ENCODE measurements at regions not wholly inside any gene's neighbourhood (a gene's known extent, or its start where the extent isn't known, plus 50 kb on each side); places are given as distances from the start of the nearest gene placed in this dataset.
A peak's percentile ranks its signal among the peaks of the same experiment; 100 is the strongest.

DNA sequence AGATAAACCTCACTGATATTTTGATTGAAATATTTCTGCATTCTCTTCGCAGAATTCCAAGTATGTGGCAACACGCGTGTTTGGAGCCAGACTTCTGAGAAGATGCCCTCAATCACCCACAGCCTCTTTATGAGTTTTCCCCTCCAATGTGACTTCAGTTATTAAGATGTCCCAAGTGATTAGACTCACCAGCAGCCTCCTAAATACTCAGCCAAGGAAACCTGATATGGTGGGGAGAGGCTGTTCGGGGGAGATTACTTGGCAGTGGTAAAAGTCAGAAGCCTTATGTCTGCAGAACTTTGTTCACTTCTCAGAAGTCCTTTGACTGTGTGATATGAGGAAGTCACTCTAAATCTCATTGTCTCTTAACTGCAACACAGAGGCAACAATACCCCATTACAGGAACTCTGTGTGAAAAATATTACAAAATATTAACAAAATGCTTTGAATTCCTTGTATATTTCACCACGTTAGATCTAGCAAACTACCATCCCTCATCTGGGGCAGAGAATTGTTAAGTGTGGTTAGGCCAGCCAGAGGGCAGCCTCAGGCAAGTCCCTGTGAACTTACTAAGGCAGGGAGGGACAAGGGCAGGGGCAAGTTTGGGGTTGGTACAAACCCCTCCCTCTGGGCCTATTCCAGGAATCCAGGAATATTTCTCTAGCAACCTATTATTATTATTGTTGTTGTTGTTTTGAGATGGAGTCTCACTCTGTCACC, 151.4 kb upstream of the USP9X start (continued):
- TF ChIP-seq, protein P1, sequence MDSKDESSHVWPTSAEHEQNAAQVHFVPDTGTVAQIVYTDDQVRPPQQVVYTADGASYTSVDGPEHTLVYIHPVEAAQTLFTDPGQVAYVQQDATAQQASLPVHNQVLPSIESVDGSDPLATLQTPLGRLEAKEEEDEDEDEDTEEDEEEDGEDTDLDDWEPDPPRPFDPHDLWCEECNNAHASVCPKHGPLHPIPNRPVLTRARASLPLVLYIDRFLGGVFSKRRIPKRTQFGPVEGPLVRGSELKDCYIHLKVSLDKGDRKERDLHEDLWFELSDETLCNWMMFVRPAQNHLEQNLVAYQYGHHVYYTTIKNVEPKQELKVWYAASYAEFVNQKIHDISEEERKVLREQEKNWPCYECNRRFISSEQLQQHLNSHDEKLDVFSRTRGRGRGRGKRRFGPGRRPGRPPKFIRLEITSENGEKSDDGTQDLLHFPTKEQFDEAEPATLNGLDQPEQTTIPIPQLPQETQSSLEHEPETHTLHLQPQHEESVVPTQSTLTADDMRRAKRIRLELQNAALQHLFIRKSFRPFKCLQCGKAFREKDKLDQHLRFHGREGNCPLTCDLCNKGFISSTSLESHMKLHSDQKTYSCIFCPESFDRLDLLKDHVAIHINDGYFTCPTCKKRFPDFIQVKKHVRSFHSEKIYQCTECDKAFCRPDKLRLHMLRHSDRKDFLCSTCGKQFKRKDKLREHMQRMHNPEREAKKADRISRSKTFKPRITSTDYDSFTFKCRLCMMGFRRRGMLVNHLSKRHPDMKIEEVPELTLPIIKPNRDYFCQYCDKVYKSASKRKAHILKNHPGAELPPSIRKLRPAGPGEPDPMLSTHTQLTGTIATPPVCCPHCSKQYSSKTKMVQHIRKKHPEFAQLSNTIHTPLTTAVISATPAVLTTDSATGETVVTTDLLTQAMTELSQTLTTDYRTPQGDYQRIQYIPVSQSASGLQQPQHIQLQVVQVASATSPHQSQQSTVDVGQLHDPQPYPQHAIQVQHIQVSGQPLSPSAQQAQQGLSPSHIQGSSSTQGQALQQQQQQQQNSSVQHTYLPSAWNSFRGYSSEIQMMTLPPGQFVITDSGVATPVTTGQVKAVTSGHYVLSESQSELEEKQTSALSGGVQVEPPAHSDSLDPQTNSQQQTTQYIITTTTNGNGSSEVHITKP (tag by site-specific recombination; IDR thresholded peaks at IDR 0.05), result peak; percentile 55
- TF ChIP-seq CTCF (tag by site-specific recombination; IDR thresholded peaks at IDR 0.05), result no peak
- TF ChIP-seq IKZF3 (tag by site-specific recombination; IDR thresholded peaks at IDR 0.05), result peak; percentile 91
- peak; percentile 57 for TF ChIP-seq ZBTB17 (tag by site-specific recombination; IDR thresholded peaks at IDR 0.05)
- TF ChIP-seq SETDB1 (IDR thresholded peaks at IDR 0.05; ENCODE audit: insufficient read length, low read length), result no peak
- TF ChIP-seq ZNF785 (tag by site-specific recombination; IDR thresholded peaks at IDR 0.05), result no peak
- no peak for TF ChIP-seq ZNF610 (tag by site-specific recombination; IDR thresholded peaks at IDR 0.05; ENCODE audit: borderline replicate concordance)
- TF ChIP-seq ZNF660 (tag by site-specific recombination; IDR thresholded peaks at IDR 0.05), result peak; percentile 83; the same call in 1 of the 2 replicates
- TF ChIP-seq, protein P2, sequence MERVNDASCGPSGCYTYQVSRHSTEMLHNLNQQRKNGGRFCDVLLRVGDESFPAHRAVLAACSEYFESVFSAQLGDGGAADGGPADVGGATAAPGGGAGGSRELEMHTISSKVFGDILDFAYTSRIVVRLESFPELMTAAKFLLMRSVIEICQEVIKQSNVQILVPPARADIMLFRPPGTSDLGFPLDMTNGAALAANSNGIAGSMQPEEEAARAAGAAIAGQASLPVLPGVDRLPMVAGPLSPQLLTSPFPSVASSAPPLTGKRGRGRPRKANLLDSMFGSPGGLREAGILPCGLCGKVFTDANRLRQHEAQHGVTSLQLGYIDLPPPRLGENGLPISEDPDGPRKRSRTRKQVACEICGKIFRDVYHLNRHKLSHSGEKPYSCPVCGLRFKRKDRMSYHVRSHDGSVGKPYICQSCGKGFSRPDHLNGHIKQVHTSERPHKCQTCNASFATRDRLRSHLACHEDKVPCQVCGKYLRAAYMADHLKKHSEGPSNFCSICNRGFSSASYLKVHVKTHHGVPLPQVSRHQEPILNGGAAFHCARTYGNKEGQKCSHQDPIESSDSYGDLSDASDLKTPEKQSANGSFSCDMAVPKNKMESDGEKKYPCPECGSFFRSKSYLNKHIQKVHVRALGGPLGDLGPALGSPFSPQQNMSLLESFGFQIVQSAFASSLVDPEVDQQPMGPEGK (tag by site-specific recombination; IDR thresholded peaks at IDR 0.05), result peak; percentile 66
- TF ChIP-seq ZXDB (tag by site-specific recombination; IDR thresholded peaks at IDR 0.05), result peak; percentile 28; the same call in 1 of the 2 replicates
- TF ChIP-seq, protein P3, sequence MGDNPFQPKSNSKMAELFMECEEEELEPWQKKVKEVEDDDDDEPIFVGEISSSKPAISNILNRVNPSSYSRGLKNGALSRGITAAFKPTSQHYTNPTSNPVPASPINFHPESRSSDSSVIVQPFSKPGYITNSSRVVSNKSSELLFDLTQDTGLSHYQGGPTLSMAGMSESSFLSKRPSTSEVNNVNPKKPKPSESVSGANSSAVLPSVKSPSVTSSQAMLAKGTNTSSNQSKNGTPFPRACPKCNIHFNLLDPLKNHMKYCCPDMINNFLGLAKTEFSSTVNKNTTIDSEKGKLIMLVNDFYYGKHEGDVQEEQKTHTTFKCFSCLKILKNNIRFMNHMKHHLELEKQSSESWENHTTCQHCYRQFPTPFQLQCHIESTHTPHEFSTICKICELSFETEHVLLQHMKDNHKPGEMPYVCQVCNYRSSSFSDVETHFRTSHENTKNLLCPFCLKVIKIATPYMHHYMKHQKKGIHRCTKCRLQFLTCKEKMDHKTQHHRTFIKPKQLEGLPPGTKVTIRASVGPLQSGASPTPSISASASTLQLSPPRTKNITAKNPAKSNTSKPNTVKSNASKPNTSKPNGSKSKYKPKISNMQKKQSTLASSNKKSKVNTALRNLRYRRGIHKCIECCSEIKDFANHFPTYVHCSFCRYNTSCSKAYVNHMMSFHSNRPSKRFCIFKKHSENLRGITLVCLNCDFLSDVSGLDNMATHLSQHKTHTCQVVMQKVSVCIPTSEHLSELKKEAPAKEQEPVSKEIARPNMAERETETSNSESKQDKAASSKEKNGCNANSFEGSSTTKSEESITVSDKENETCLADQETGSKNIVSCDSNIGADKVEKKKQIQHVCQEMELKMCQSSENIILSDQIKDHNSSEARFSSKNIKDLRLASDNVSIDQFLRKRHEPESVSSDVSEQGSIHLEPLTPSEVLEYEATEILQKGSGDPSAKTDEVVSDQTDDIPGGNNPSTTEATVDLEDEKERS (tag by site-specific recombination; IDR thresholded peaks at IDR 0.05), result no peak
- TF ChIP-seq ZNF221 (tag by site-specific recombination; IDR thresholded peaks at IDR 0.05; ENCODE audit: borderline replicate concordance), result no peak
- no peak for TF ChIP-seq ZNF621 (tag by site-specific recombination; IDR thresholded peaks at IDR 0.05)
- peak; percentile 71 for TF ChIP-seq ZNF366 (tag by site-specific recombination; conservative IDR thresholded peaks at IDR 0.05)
- 0 out of 2 replicates have a peak, but pooled peaks have one; percentile 30 for TF ChIP-seq ZFP69B (tag by site-specific recombination; IDR thresholded peaks at IDR 0.05)
- no peak; the same call in 1 of the 2 replicates for TF ChIP-seq ZNF629 (tag by site-specific recombination; IDR thresholded peaks at IDR 0.05)
- no peak for TF ChIP-seq ZBTB48 (tag by site-specific recombination; IDR thresholded peaks at IDR 0.05)
- no peak for TF ChIP-seq KLF9 (tag by site-specific recombination; IDR thresholded peaks at IDR 0.05; ENCODE audit: low read depth)
- TF ChIP-seq KLF8 (tag by site-specific recombination; IDR thresholded peaks at IDR 0.05), result no peak
- no peak; the same call in 1 of the 2 replicates for TF ChIP-seq ZNF626 (tag by site-specific recombination; IDR thresholded peaks at IDR 0.05)
- TF ChIP-seq, protein P4, sequence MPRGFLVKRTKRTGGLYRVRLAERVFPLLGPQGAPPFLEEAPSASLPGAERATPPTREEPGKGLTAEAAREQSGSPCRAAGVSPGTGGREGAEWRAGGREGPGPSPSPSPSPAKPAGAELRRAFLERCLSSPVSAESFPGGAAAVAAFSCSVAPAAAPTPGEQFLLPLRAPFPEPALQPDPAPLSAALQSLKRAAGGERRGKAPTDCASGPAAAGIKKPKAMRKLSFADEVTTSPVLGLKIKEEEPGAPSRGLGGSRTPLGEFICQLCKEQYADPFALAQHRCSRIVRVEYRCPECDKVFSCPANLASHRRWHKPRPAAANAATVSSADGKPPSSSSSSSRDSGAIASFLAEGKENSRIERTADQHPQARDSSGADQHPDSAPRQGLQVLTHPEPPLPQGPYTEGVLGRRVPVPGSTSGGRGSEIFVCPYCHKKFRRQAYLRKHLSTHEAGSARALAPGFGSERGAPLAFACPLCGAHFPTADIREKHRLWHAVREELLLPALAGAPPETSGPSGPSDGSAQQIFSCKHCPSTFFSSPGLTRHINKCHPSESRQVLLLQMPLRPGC (tag by site-specific recombination; IDR thresholded peaks at IDR 0.05), result no peak
- TF ChIP-seq MYNN (tag by site-specific recombination; IDR thresholded peaks at IDR 0.05; ENCODE audit: borderline replicate concordance), result no peak
- TF ChIP-seq, protein P5, sequence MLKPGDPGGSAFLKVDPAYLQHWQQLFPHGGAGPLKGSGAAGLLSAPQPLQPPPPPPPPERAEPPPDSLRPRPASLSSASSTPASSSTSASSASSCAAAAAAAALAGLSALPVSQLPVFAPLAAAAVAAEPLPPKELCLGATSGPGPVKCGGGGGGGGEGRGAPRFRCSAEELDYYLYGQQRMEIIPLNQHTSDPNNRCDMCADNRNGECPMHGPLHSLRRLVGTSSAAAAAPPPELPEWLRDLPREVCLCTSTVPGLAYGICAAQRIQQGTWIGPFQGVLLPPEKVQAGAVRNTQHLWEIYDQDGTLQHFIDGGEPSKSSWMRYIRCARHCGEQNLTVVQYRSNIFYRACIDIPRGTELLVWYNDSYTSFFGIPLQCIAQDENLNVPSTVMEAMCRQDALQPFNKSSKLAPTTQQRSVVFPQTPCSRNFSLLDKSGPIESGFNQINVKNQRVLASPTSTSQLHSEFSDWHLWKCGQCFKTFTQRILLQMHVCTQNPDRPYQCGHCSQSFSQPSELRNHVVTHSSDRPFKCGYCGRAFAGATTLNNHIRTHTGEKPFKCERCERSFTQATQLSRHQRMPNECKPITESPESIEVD (tag by site-specific recombination; IDR thresholded peaks at IDR 0.05), result peak; percentile 87
- TF ChIP-seq ZNF596 (tag by site-specific recombination; IDR thresholded peaks at IDR 0.05), result no peak; the same call in 1 of the 2 replicates
- TF ChIP-seq ZNF2 (tag by site-specific recombination; IDR thresholded peaks at IDR 0.05), result no peak
- TF ChIP-seq ZNF837 (tag by site-specific recombination; IDR thresholded peaks at IDR 0.05), result no peak

All from HEK293 (cell line).